ENCODE measurements at regions not wholly inside any gene's neighbourhood (a gene's known extent, or its start where the extent isn't known, plus 50 kb on each side); places are given as distances from the start of the nearest gene placed in this dataset.

DNA sequence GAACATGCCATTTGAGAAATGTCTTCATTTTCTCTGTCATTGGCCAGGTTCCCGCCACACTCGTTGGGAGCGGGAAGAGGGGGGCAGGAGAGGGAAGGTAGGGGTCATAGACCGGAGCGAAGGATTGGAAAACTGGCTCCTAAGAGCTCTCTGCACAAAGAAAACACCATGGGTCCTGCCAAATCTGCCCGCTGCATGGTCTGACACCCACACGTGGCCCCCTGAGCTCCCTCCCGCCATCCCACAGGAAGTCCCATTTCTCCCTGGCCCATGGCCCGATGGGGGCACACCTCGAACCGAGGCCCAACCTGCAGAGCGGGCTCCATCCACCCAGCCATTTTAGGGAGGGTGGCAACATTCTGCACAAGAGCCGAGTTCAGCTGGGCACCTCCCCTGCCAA lies 159.6 kb downstream of the SALL1 start:
- no peak for DNase-seq

DNA sequence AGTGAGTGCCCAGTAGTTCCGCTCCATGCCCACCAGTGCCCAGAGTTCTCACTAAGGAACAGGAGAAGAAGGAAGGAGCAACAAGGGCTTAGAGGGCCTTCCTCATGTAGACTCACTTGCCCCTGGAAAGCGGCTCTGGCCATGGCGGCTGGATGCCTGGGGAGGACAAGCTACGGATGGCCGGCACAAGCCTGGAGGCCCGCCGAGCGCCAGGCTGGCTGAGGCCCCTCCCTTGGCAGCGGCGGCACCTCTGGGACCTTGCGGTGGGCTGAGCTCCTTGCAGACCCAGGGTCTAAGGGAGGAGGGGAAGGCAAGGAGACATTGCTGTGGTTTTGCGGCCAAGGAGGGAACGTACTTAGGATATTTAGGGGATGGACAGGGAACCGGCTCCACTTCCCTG lies 160.1 kb downstream of the SALL1 start:
- no peak for DNase-seq

DNA sequence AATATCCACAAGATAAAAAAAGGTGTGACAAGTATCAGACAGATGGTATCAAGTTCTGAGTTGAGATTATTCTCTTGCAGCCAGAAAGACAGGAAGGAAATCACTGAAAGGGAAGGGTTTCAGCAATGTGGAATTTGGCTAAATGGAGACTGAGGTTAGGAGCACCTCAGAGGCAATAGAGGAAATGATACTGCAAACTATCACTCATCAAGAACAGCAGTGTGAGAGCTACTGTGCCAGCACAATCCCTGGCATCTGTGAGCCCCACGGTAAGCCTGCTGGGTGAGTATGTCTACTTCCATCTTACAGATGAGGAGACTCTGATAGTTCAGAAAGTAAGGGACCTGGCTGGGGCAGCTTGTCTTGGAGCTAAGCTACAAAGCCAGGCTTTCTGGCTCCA lies 162.0 kb downstream of the SALL1 start:
- no peak for DNase-seq

- no peak for DNase-seq
Measured at GRCh38 chr16:50988441-50988840, 162.6 kb downstream of the SALL1 start.

DNA sequence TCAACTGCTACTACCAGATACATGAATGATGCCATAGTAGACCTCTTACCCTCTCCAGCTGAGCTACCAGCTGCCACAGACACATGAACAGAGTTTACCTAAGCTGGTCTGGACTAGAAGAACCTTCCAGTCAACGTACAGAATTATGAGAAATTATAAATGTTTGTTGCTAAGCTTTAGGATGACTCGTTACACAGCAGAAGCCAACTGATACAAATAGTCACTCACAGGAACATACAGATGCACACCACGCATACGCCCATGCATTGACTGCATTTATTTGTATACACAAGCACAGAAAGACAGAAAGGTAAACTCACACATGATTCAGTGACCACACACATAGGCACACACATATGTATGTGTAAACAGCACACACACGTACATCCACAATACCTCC lies 164.6 kb downstream of the SALL1 start:
- no peak for DNase-seq

- DNase-seq = no peak
Measured at GRCh38 chr16:50985733-50986132, 165.3 kb downstream of the SALL1 start.

- DNase-seq = no peak
Measured at GRCh38 chr16:50984688-50985087, 166.4 kb downstream of the SALL1 start.

GRCh38 chr16:50982808-50983207 lies 168.3 kb downstream of the SALL1 start:
- no peak for DNase-seq

GRCh38 chr16:50981951-50982350 lies 169.1 kb downstream of the SALL1 start:
- DNase-seq = no peak

- no peak for DNase-seq
Measured at GRCh38 chr16:50980666-50981065, 170.4 kb downstream of the SALL1 start.

DNA sequence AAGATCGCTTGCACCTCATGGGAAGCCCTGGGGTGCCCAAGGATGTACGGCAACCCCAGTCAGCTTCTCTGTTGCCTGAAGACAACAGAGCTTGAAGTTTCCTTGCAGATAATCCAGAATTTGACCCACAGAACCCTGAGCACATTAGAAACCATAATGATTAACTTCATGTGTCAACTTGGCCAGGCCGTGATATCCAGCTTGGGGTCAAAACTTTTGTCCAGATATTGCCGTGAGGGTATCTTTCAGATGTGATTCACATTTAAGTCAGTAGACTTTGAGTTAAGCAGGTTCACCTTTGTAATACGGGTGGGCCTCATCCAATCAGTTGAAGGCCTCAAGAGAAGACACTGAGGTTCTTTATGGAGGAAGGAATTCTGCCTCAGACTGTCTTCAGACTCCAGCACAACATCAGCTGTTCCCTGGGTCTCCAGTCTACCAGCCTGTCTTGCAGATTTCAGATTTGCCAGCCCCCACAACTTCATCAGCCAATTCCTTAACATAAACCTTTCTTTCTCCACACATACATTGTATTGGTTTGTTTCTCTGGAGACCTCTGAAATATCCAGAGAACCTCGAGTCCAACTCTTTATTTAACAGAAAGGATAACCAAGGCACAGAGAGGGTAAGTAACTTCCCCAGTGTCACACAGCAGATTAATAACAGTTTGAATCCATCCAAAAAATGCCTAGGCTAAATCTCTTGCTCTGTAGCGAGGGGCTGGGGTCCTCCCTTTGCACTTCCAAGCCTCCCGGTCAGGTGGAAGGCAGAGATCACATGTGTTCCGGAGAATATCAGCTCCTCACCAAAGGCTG lies 171.1 kb downstream of the SALL1 start:
- no peak for DNase-seq

GRCh38 chr16:50977138-50977537 lies 173.9 kb downstream of the SALL1 start:
- no peak for DNase-seq

DNA sequence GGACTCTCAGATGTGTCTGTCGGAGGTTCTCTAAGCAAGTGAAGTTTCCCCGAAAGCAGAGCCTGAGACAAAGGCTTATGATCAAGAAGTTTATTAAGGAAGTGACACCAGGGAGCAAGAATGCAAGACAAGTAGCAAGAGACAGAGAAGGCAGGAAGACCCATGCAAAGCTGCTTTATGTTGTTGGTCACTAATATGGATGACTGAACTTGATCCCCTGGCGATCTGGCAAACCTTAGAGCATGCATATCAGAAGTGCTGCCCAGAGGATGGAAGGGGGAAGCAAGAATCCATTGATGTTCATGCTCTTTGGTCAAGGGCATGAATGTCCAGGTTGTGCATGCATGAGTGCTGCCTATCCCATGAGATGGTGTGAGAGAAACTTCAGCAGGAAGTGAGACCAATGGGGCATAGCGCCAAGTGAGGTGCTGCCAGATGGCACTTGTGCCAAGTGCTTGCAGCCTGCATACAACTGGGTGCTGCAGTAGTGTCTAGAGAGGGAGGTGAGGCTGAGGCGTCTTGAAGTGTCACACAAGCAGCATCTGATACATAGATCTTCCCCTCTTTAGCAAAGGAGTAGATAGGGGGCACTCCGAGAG lies 176.5 kb downstream of the SALL1 start:
- DNase-seq = no peak

DNA sequence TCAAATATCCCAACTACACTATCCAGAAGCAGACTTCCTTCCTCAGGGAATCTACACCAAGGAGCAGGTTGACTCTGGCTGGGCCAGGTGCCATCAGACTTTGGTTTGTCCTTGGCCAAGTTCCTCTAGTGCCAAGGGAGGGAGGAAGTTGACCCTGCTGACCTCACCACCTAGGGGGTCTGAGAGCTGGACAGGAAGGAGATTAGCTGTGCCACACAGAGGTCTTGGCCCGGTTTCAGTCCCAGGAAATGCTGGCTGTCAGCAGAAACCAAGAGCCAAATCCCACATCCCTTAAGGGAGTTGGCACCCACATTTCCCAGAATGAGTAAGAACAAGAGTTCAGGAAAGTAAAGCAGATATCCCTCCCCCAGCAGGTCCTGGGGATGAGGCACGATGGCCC lies 178.2 kb downstream of the SALL1 start:
- no peak for DNase-seq

DNA sequence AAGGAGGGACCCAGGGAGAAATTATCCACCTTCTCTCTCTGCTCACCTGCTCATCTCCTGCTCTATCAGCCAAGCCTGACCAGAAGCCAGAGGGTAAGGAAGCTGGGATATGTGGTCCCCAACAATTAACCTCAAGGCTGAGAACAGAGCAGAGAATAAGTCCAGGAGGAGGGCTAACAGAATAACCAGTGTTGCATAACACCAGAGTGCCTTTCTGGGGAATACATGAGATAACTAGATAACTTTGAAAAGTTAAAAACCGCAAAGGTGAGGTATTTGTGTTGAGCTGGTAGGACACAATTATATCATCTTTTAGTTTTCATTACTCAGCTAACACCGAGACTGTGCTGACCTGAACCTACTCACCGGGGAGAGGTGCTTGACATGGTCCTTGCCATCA lies 180.8 kb downstream of the SALL1 start:
- DNase-seq = no peak

DNA sequence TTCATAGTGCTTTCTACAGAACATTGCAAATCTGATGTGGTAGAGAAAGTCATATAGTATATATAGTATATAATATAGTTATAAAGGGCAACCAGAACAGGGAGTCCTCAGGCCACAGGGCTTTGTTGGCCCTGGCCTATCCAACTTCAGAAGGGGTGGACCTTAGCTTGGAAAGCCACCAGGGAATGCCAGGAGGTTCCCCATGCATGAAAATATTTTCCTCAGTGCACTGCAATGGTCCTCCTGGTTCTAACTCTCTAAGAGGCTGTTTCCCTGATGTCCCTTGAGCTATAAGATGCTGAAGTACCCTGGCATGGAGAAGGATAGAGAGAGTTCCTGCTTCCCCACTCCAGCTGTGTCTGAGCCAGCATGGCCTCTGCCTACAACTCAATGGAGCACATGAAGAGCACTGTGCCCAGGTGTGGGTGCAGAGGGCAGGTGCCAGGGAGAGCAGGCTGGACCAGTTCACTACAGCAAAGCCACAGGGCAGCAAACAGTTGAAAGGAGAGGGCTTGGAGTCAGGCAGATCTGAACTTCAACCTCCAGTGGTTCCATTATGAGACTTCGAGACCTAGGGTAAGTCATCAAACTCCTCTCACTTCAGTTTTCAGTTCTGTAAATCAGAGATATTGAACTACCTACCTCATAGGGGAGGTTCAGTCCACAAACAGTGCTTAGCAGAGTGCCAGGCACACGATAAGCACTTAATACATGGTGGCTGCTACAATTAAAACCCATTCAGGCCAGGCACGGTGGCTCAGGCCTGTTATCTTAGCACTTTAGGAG lies 183.1 kb downstream of the SALL1 start:
- DNase-seq = no peak

GRCh38 chr16:50964491-50964890 lies 186.6 kb downstream of the SALL1 start:
- DNase-seq = no peak

- no peak for DNase-seq
Measured at GRCh38 chr16:50961952-50962351, 189.1 kb downstream of the SALL1 start.

DNA sequence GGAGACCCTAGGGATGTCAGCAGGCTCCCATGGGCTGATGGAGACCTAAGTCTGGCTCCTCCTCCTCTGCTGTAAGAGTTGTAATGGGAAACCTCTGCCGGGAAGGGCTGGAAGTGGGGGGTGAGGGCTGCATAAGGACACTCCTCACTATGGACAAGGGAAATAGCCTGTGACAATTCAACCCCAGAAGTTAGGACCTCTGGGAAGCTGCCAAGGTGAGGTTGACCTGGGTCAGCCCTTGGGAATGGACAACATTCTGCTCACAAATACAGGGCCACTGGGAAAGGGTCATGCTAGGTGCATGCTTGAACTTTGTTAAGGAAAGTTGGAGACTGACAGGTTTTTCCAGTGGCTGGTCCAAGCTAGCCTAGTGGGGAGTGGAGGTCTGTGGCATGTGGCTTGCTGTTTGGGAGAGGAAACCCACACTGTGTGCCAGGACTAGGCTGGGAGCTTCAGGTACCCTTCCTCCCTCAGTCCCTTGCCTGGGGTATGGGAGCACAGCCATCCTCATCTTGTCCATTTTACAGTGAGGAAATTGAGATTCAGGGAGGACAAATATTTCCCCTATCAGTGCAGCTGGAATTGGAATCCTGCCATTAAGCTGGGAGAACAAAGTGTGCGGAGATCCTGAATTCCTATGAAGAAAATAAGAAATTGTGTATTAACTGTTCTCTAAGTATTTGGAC lies 190.4 kb downstream of the SALL1 start:
- no peak for DNase-seq

DNA sequence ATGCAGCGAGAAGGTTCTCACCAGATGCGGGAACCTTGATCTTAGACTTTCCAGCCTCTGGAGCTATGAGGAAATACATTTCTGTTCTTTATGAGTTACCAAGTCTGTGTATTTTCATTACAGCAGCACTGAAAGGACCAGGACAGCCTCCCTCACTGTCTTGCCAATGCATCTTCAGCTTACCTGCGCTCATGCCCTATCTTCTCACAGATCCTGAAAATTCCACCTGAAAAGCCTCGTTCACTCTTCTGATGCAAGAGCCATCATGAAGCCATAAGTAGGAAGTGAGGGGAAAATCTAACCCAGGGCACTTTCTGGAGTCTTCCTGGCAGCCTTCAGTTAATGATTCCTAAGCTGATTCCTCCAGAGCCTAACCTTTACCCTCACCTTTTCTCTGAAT lies 194.0 kb downstream of the SALL1 start:
- DNase-seq = no peak

DNA sequence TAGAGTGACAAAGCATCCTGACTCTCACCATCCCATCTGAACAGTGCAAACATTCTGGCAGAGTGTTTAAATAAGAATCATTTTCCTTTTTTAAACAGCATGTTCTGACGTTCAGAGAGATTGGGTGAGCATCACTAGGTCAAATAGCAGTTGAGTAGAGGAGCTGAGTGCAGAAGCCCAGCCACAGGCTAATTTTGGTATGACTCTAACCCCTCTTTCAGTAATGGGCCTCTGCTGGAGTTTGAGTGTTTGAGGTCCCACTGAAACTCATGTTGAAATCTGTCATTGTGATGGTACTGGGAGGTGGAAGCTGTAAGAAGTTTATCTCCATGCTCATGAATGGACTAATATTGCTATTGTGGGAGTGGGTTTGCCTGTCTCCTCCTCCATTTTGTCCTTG lies 194.4 kb downstream of the SALL1 start:
- DNase-seq = no peak

DNA sequence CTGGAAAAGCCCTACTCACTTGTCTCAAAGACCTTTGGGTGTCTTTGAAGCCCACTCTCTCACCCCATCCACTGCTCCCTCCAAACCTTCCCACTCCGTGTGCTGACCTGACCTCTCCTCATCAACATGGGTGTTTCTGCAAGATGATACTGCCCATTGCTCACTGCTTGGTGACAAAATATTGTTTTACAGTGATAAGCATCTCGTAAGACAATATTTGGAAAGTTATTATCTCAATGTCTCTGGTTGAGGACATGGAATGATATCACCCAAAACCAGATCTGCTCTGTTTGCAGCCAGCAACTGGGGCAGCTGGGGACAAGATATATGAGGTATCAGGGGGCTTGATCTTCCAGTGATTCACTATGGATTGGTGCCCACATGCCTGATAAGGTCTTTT lies 195.8 kb downstream of the SALL1 start:
- DNase-seq = no peak

GRCh38 chr16:50954469-50954868 lies 196.6 kb downstream of the SALL1 start:
- DNase-seq = no peak
